ENCODE measurements at regions not wholly inside any gene's neighbourhood (a gene's known extent, or its start where the extent isn't known, plus 50 kb on each side); places are given as distances from the start of the nearest gene placed in this dataset.
"Not testable (repeated sequence)": the region's sequence is repeated elsewhere in the genome, so short reads cannot be mapped to it uniquely, and the experiment has no call there.

- no TSS peak for BruUV-seq (replicated peaks)
- TF ChIP-seq EZH2 (IDR thresholded peaks at IDR 0.05; ENCODE audit: borderline replicate concordance, low read depth, low read length, poor library complexity, severe bottlenecking) (no peak), CTCF (conservative IDR thresholded peaks at IDR 0.05; ENCODE audit: low read depth, low read length) (no peak)
- Histone ChIP-seq H3K27ac (ENCODE audit: low read depth, low read length, poor library complexity, severe bottlenecking) (no peak overlapping the region), H3K4me1 (ENCODE audit: insufficient read depth, low read length, poor library complexity, severe bottlenecking) (no peaks in the 10 kb centered on the region), H3K4me3 (ENCODE audit: low read depth, low read length, poor library complexity, severe bottlenecking) (no peak overlapping the region), H3K36me3 (ENCODE audit: insufficient read depth, low read length, poor library complexity, severe bottlenecking) (no peaks in the 10 kb centered on the region), H3K27me3 (replicated peaks; ENCODE audit: insufficient read depth, low read depth, low read length, poor library complexity) (no peaks in the 10 kb centered on the region), H3K9me3 (ENCODE audit: low read depth, low read length, poor library complexity, severe bottlenecking) (no peaks in the 10 kb centered on the region)
- intact Hi-C loops (cut with micrococcal nuclease; ENCODE audit: unreplicated experiment): no loop called here
- POLR2A ChIA-PET (ENCODE audit: low non-redundant PET): no interaction called here
- no peak for DNase-seq (ENCODE audit: low spot score)
- CTCF ChIA-PET: no interaction called here
These were observed 260.8 kb upstream of the AMIGO2 start for GRCh38 chr12:47340411-47341015.

GRCh38 chr12:47337581-47337980, 257.8 kb upstream of the AMIGO2 start:
- intact Hi-C loops (cut with micrococcal nuclease; ENCODE audit: unreplicated experiment): no loop called here
- CTCF ChIA-PET: no interaction called here
- POLR2A ChIA-PET (ENCODE audit: low non-redundant PET): no interaction called here
- no peak overlapping the region for H3K27ac ChIP-seq (ENCODE audit: low read depth, low read length, poor library complexity, severe bottlenecking)
- no peaks in the 10 kb centered on the region for H3K4me1 ChIP-seq (ENCODE audit: insufficient read depth, low read length, poor library complexity, severe bottlenecking)
- no peaks in the 10 kb centered on the region for H3K9me3 ChIP-seq (ENCODE audit: low read depth, low read length, poor library complexity, severe bottlenecking)
- H3K36me3 ChIP-seq (ENCODE audit: insufficient read depth, low read length, poor library complexity, severe bottlenecking): no peaks in the 10 kb centered on the region
- H3K27me3 ChIP-seq (replicated peaks; ENCODE audit: insufficient read depth, low read depth, low read length, poor library complexity): no peaks in the 10 kb centered on the region
- no peak for DNase-seq (ENCODE audit: low spot score)
- TF ChIP-seq EZH2 (IDR thresholded peaks at IDR 0.05; ENCODE audit: borderline replicate concordance, low read depth, low read length, poor library complexity, severe bottlenecking): no peak
- TF ChIP-seq CTCF (conservative IDR thresholded peaks at IDR 0.05; ENCODE audit: low read depth, low read length): no peak
- H3K4me3 ChIP-seq (ENCODE audit: low read depth, low read length, poor library complexity, severe bottlenecking): no peak overlapping the region
- no TSS peak for BruUV-seq (replicated peaks)

- H3K4me1 ChIP-seq (ENCODE audit: insufficient read depth, low read length, poor library complexity, severe bottlenecking); H3K36me3 ChIP-seq (ENCODE audit: insufficient read depth, low read length, poor library complexity, severe bottlenecking); POLR2A ChIA-PET (ENCODE audit: low non-redundant PET); H3K9me3 ChIP-seq (ENCODE audit: low read depth, low read length, poor library complexity, severe bottlenecking); H3K27ac ChIP-seq (ENCODE audit: low read depth, low read length, poor library complexity, severe bottlenecking); H3K27me3 ChIP-seq (replicated peaks; ENCODE audit: insufficient read depth, low read depth, low read length, poor library complexity); H3K4me3 ChIP-seq (ENCODE audit: low read depth, low read length, poor library complexity, severe bottlenecking); BruUV-seq (replicated peaks); DNase-seq (ENCODE audit: low spot score); CTCF ChIA-PET; intact Hi-C loops (cut with micrococcal nuclease; ENCODE audit: unreplicated experiment): not testable (repeated sequence)
These were observed 253.6 kb upstream of the AMIGO2 start for GRCh38 chr12:47333271-47333858.
